GM19043 (cell line): ENCODE measurements at regions not wholly inside any gene's neighbourhood (a gene's known extent, or its start where the extent isn't known, plus 50 kb on each side); places are given as distances from the start of the nearest gene placed in this dataset.

Source experiments
- ATAC-seq: cut with Tn5 transposase; IDR thresholded peaks from one replicate; pipeline ENCODE4 v1.9.1; 2021; ENCODE audit warnings: low read depth; ENCODE audit not compliant: unreplicated experiment

- ATAC-seq, result no peak
Measured at GRCh38 chr1:56418151-56418631, 161.2 kb downstream of the PLPP3 start.

DNA sequence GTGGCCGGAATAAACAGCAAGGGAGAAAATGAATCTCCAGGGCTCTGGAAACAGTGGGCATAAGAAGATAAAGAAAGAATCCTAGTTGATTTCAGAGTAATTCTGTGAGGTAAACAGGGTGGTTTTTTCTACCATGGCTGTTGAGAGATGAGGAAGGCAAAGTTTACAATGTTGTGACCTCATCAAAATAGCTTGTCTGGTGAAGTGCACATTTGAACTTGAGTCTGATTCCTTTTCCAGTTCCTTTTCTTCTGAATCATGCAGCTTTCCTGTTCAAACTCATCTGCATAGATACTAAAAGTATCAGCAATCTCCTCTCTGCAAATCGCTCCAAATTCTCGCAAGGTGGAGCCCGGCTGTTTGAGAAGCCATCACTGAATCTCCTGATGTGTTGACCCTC, 161.7 kb downstream of the PLPP3 start:
- no peak for ATAC-seq

DNA sequence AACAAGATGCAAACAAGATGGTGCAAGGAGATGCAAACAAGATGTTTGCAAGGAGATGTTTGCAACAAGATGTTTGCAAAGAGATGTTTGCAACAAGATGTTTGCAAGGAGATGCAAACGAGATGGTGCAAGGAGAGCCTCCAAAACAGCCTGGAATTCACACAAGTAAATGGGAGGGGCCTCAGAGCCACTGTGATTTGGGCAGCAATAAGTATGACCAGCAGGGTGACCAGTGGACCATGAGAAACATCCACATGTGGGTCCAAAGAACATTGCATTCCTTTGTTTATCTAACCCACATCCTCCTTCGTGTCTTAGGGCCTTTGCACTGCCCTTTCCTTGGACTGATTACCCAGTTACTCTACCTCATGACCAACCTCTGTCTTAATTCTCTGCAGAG, 162.9 kb downstream of the PLPP3 start:
- no peak for ATAC-seq

- ATAC-seq, result no peak
Measured at GRCh38 chr1:56415720-56416119, 163.6 kb downstream of the PLPP3 start.

- no peak for ATAC-seq
Measured at GRCh38 chr1:56415258-56415657, 164.1 kb downstream of the PLPP3 start.

DNA sequence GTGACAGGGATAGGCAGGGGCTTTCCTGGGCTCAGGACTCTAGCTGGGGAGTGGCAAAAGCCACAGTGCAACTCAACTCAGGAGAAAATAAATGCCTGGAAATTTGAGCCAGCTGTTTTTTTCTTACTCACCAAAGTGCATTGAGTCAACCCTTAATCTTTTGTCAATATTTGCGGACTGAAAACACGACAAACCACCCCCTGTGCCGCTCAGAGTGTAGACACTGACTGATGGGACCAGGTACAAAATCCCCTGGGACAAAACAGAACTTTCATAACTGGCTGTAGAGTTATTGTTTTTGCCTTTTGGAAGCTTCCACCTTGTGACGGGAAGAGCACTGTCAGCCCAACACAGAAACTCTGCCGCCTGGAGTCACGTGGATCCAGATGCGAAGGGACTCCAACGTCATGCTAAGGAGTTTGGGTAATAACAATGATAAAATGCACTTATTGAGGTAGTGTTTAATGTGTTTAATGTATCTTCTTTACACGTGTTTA, 164.6 kb downstream of the PLPP3 start:
- ATAC-seq, result no peak

DNA sequence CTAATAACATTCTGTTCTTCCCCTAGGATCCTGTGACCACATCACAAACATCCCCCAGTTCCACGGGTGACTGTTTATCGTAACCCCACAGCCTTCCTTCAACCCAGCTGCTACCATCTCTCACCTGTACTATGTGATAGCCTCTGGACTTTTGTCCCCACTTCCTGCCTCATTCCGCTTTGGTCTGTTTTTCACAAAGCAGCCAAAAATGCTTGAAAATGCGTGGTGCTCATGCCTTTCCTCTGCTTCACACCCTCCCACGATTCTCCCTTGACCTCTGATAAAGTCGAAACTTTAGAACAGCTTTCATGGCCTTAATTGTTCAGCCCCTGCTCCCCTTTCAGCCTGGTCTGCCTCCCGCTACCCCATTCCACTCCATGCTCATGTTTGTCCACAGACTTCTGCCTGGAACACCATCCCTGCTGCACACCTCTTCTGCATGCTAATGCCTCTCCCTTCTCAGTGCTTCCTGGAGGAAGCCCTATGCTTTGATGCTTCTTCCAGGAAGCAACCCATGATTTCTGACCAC, 165.6 kb downstream of the PLPP3 start:
- ATAC-seq, result no peak

GRCh38 chr1:56411484-56412180, 167.7 kb downstream of the PLPP3 start:
- ATAC-seq, result no peak

DNA sequence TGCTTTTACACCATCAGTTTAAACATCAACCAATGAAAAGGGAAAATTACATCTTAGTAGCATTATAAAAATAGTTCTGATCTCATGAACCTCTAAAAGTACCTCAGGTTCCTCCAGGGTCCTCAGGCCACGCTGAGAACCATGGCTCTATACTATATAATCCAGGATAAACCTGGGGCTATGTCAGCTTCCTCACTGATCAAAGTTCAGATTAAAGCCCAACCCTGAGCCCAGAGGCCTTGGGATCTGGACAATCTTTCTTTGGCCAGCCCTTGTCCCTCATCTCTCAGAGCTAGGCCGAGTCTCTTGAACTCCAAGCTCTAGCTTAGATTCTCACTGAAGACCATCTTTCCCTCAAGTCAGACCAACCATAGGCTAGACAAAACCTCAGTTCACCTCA, 168.3 kb downstream of the PLPP3 start:
- no peak for ATAC-seq

DNA sequence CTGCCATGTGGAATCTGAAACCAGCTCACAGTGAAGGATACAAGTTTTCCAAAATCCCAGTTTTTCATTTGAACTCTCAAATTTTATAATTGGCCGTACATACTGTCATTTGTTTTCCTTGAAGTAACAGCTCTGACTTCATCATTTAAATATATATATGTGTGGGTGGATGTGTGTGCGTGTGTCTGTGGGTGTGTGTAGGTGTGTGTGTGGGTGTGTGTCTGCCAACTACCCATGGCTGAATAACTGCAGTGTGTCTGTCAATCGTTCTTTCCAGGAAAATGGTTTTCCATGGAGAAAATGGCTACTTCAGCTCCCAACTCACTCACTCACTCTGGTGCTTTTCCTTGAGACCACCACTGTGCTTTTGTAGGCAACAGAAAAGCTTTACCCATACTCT, 169.0 kb downstream of the PLPP3 start:
- ATAC-seq, result no peak

GRCh38 chr1:56409112-56409691, 170.2 kb downstream of the PLPP3 start:
- ATAC-seq, result no peak

DNA sequence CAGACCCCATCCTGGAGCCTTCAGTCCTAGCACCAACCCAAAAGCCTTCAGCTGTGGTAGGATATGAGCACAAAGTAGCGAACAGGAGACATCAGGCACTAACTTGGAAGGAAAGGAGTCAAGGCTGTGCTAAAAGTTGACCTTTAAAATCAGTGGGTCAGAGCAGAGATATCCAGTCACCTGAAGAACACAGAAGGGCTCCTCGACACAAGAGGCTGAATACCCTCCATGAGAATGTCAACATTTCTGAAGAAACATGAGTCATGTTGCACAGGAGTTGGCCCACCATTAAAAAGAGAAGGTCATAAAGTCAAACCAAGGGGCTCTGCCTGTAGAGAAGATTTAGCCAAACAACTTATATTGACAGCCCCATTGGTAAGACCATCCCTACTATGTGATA, 172.5 kb downstream of the PLPP3 start:
- no peak for ATAC-seq

- no peak for ATAC-seq
Measured at GRCh38 chr1:56404561-56405030, 174.8 kb downstream of the PLPP3 start.

- ATAC-seq, result no peak
Measured at GRCh38 chr1:56404066-56404465, 175.3 kb downstream of the PLPP3 start.

DNA sequence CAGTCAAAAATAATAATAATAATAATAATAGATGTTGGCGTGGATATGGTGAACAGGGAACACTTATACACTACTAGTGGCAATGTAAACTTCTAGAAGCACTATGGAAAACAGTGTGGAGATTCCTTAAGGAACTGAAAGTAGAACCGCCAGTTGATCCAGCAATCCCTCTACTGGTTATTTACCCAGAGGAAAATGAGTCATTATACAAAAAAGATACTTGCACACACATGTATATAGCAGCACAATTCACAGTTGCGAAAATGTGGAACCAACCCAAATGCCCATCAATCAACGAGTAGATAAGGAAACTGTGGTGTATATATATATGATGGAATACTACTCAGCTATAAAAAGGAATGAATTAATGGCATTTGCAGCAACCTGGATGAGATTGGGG, 176.0 kb downstream of the PLPP3 start:
- ATAC-seq, result no peak

DNA sequence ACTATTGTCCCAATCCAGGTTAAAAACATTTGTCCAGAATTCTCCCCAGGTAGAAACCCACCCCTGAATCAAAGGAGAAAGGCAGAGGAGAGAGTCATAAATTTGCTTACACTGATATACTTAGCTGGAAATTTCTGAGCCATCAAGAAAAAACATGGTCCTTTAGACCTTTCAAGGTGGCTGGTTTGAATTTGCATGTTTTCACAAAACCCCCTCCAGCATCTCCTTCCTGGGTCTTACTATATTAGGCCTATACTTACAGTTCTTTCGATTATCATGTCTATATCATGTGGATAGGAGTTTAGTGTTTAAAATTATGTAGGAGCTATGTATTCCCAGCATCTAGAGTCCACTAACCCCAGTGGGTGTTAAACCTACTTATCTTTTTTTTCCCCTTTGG, 178.2 kb downstream of the PLPP3 start:
- no peak for ATAC-seq

- no peak for ATAC-seq
Measured at GRCh38 chr1:56400526-56400925, 178.8 kb downstream of the PLPP3 start.

GRCh38 chr1:56399795-56400194, 179.6 kb downstream of the PLPP3 start:
- ATAC-seq, result no peak

GRCh38 chr1:56399326-56399725, 180.0 kb downstream of the PLPP3 start:
- ATAC-seq, result no peak

GRCh38 chr1:56397811-56398231, 181.5 kb downstream of the PLPP3 start:
- no peak for ATAC-seq

DNA sequence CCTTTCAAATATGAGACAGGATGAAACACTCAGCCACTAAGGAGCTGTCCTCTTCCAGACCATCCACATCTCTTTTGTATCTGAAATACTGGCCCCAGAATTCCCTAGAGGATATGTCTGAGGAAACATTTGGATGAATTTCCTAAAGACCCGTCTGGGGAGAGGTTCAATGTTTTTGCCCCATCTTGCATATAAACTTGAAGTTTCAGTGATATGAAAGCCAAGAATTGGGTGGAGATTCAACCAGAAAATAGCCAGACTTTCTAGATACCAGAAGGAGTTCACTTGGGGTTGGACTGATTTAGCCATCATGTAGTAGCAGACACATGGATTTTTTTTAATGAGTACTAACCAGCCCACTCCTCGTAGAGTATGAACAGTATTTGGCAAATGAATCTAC, 182.0 kb downstream of the PLPP3 start:
- no peak for ATAC-seq

- no peak for ATAC-seq
Measured at GRCh38 chr1:56396581-56396980, 182.8 kb downstream of the PLPP3 start.
